HepG2 (cell line): ENCODE measurements at regions not wholly inside any gene's neighbourhood (a gene's known extent, or its start where the extent isn't known, plus 50 kb on each side); places are given as distances from the start of the nearest gene placed in this dataset.

Source experiments
- ATAC-seq: fragments of 200-7000 bp; cut with Tn5 transposase; 3 replicates; pipeline ENCODE4 v1.9.1; 2020; ENCODE audit warnings: mild to moderate bottlenecking, moderate library complexity
- BruUV-seq: library from RNA; stranded (reverse); fragments of 400-500 nt; replicated peaks from 2 replicates; lab custom pipeline; 2021; lab: Mats Ljungman, UMichigan
- CTCF ChIA-PET: fragments of 300-600 bp; formaldehyde crosslinking; extraction: SDS; loops from one replicate; lab custom pipeline; 2021; ENCODE audit warnings: low total read pairs, inconsistent platforms, low intra/inter-chr PET ratio; lab: Yijun Ruan, JAX
- POLR2A ChIA-PET: fragments of 350-600 bp; sonication (Branson Sonifier 250); formaldehyde crosslinking; loops from one replicate; lab custom pipeline; 2020; ENCODE audit warnings: antibody characterized with exemption, inconsistent platforms; lab: Yijun Ruan, JAX
- DNase-seq: peaks from one replicate; pipeline ENCODE4 v3.0.0-alpha.2; 2015; ENCODE audit warnings: low spot score
- FAIRE-seq: peaks from 3 replicates; lab custom pipeline; 2011; peaks lifted over from hg19 to GRCh38; lab: Jason Lieb, UNC
- H2AFZ ChIP-seq: one replicate; pipeline ENCODE4 v1.6.1; 2011; ENCODE audit warnings: low read length, inconsistent platforms
- H3K27ac ChIP-seq: fragments of 300-600 bp; 3 replicates; pipeline ENCODE4 v1.8.0; 2011; ENCODE audit warnings: mixed run types, mild to moderate bottlenecking, mixed read lengths, low read length, inconsistent platforms; ENCODE audit not compliant: insufficient read depth; ENCODE audit errors: extremely low read length
- H3K27me3 ChIP-seq, 2 experiments: fragments of 200-600 bp in 1 of 2; 2 replicates in 1 of 2; 3 replicates in 1 of 2; pipeline versions ENCODE4 v1.6.0 to v1.8.0; 2011; ENCODE audit warnings: low read length in 2 of 2, mild to moderate bottlenecking in 2 of 2, moderate library complexity in 2 of 2, inconsistent platforms in 1 of 2; ENCODE audit not compliant: insufficient read depth in 2 of 2, control insufficient read depth in 1 of 2
- H3K36me3 ChIP-seq, 2 experiments: fragments of 200-600 bp in 1 of 2; replicated peaks in 1 of 2; 2 replicates in 1 of 2; 3 replicates in 1 of 2; pipeline versions ENCODE4 v1.5.1 to v1.8.0; 2011; ENCODE audit warnings: low read length in 2 of 2, inconsistent platforms in 1 of 2; ENCODE audit not compliant: insufficient read depth in 2 of 2, control insufficient read depth in 1 of 2
- H3K4me1 ChIP-seq: 2 replicates; pipeline ENCODE4 v1.5.1; 2012; ENCODE audit warnings: low read length, inconsistent platforms; ENCODE audit not compliant: insufficient read depth
- H3K4me2 ChIP-seq: 2 replicates; pipeline ENCODE4 v1.6.0; 2011; ENCODE audit warnings: low read depth, low read length, inconsistent platforms
- H3K4me3 ChIP-seq, 3 experiments: fragments of 200-600 bp in 1 of 3; sonication (generic), shearing (Covaris generic) in 1 of 3; replicated peaks in 1 of 3; 2 replicates each; pipeline ENCODE4 v1.5.1; 2011 to 2016; ENCODE audit warnings: low read length in 3 of 3, inconsistent platforms in 2 of 3, low read depth in 2 of 3, mild to moderate bottlenecking in 2 of 3, control low read depth in 1 of 3, mixed read lengths in 1 of 3; ENCODE audit not compliant: insufficient read depth in 1 of 3
- H3K79me2 ChIP-seq: one replicate; pipeline ENCODE4 v1.6.1; 2011; ENCODE audit warnings: low read length, inconsistent platforms; ENCODE audit not compliant: insufficient read depth
- H3K9ac ChIP-seq: 2 replicates; pipeline ENCODE4 v1.6.0; 2011; ENCODE audit warnings: mild to moderate bottlenecking, low read depth, low read length, inconsistent platforms; ENCODE audit not compliant: insufficient read depth
- H3K9me3 ChIP-seq: 2 replicates; pipeline ENCODE4 v1.5.1; 2012; ENCODE audit warnings: mild to moderate bottlenecking, low read length
- H4K20me1 ChIP-seq: 2 replicates; pipeline ENCODE4 v1.6.0; 2011; ENCODE audit warnings: inconsistent platforms, mild to moderate bottlenecking, low read length, moderate library complexity; ENCODE audit not compliant: insufficient read depth
- EEA1 ChIP-seq: sonication (generic); formaldehyde crosslinking; IDR thresholded peaks from 2 replicates; pipeline ENCODE4 v1.5.1; 2020; ENCODE audit warnings: mild to moderate bottlenecking, missing genetic modification reagents, borderline replicate concordance
- KDM1A ChIP-seq: IDR thresholded peaks from 2 replicates; pipeline ENCODE4 v1.6.1; 2016; ENCODE audit warnings: missing compliant biosample characterization
- KIAA2018 ChIP-seq: sonication (generic); formaldehyde crosslinking; IDR thresholded peaks from 2 replicates; pipeline ENCODE4 v1.5.0; 2020; ENCODE audit warnings: mild to moderate bottlenecking, missing genetic modification reagents, borderline replicate concordance
- TARDBP ChIP-seq: sonication (generic); formaldehyde crosslinking; IDR thresholded peaks from 2 replicates; pipeline ENCODE4 v1.8.0; 2022; ENCODE audit warnings: mild to moderate bottlenecking, missing genetic modification reagents
- TFE3 ChIP-seq: IDR thresholded peaks from 2 replicates; pipeline ENCODE4 v1.6.1; 2016
- ZFP1 ChIP-seq: IDR thresholded peaks from 2 replicates; pipeline ENCODE4 v1.6.1; 2016
- ZNF17 ChIP-seq: sonication (generic); formaldehyde crosslinking; IDR thresholded peaks from 2 replicates; pipeline ENCODE4 v1.5.0; 2020; ENCODE audit warnings: mild to moderate bottlenecking, missing genetic modification reagents
- ZNF501 ChIP-seq: sonication (generic); formaldehyde crosslinking; IDR thresholded peaks from 2 replicates; pipeline ENCODE4 v1.5.1; 2020; ENCODE audit warnings: mild to moderate bottlenecking, moderate library complexity, missing genetic modification reagents
- ZNF562 ChIP-seq: sonication (generic); formaldehyde crosslinking; IDR thresholded peaks from 2 replicates; pipeline ENCODE4 v1.8.0; 2022; ENCODE audit warnings: missing genetic modification reagents, borderline replicate concordance
- ZNF709 ChIP-seq: sonication (generic); formaldehyde crosslinking; IDR thresholded peaks from 2 replicates; pipeline ENCODE4 v1.5.0; 2020; ENCODE audit warnings: mild to moderate bottlenecking, missing genetic modification reagents
- WGBS: methylation state at CpG from one replicate; pipeline ENCODE4 v1.1.6; 2017; ENCODE audit warnings: low lambda C conversion rate; 5-methylcytosine and 5-hydroxymethylcytosine counted together
- in situ Hi-C: cut with HindIII; loops from 2 replicates; pipeline ENCODE4 v1.10.0; 2017; ENCODE audit warnings: low pct_unique_long_range_greater_than_20kb; ENCODE audit not compliant: extremely low pct_ligation_motif_present
- intact Hi-C: fragments of 100-400 bp; cut with micrococcal nuclease; formaldehyde crosslinking; loops from one replicate; pipeline ENCODE4 v1.10.0; 2022; ENCODE audit not compliant: unreplicated experiment

- H3K9ac ChIP-seq, result no peak overlapping the region
- FAIRE-seq (no peak), ATAC-seq (no peak), DNase-seq (no peak)
- no peak for TF ChIP-seq ZNF17 (CRISPR knock-in tag)
- TF ChIP-seq KDM1A, result no peak
- TF ChIP-seq ZNF709 (CRISPR knock-in tag), result no peak
- TF ChIP-seq TFE3 (CRISPR knock-in tag), result no peak
- no peak for TF ChIP-seq EEA1
- in situ Hi-C loops, result no loop called here
- H2AFZ ChIP-seq, result no peak overlapping the region
- no peaks in the 10 kb centered on the region for H3K36me3 ChIP-seq
- no peaks in the 10 kb centered on the region for H3K9me3 ChIP-seq
- no peaks in the 10 kb centered on the region for H3K79me2 ChIP-seq
- H4K20me1 ChIP-seq, result no peaks in the 10 kb centered on the region
- no peaks in the 10 kb centered on the region for H3K27me3 ChIP-seq
- POLR2A ChIA-PET, result no interaction called here
- no peak overlapping the region for H3K4me3 ChIP-seq
- H3K4me2 ChIP-seq, result no peak overlapping the region
- no peaks in the 10 kb centered on the region for H3K4me1 ChIP-seq
- intact Hi-C loops, result no loop called here
- no peak overlapping the region for H3K27ac ChIP-seq
- BruUV-seq, result no TSS peak
- CTCF ChIA-PET, result no interaction called here
These were observed 194.1 kb upstream of the MIR17HG start for GRCh38 chr13:91153372-91153771.

- no peak overlapping the region for H3K4me3 ChIP-seq
- H3K79me2 ChIP-seq, result no peaks in the 10 kb centered on the region
- ATAC-seq (no peak), FAIRE-seq (no peak), DNase-seq (no peak)
- no peaks in the 10 kb centered on the region for H4K20me1 ChIP-seq
- CTCF ChIA-PET, result no interaction called here
- no peak overlapping the region for H3K9ac ChIP-seq
- no peaks in the 10 kb centered on the region for H3K9me3 ChIP-seq
- no peak overlapping the region for H3K27ac ChIP-seq
- in situ Hi-C loops (no loop called here), intact Hi-C loops (no loop called here)
- no peaks in the 10 kb centered on the region for H3K36me3 ChIP-seq
- WGBS, result 18% methylated on average over 6 of the region's 6 CpGs
- no peak overlapping the region for H2AFZ ChIP-seq
- H3K4me1 ChIP-seq, result no peaks in the 10 kb centered on the region
- POLR2A ChIA-PET, result no interaction called here
- BruUV-seq, result no TSS peak
- no peaks in the 10 kb centered on the region for H3K27me3 ChIP-seq
- H3K4me2 ChIP-seq, result no peak overlapping the region
- TF ChIP-seq KIAA2018 (CRISPR knock-in tag) (no peak), ZNF562 (CRISPR knock-in tag) (no peak), ZFP1 (CRISPR knock-in tag) (no peak), ZNF501 (CRISPR knock-in tag) (no peak), TARDBP (no peak)
These were observed 192.7 kb upstream of the MIR17HG start for GRCh38 chr13:91154558-91155353.
